ENCODE measurements at regions not wholly inside any gene's neighbourhood (a gene's known extent, or its start where the extent isn't known, plus 50 kb on each side); places are given as distances from the start of the nearest gene placed in this dataset.

DNA sequence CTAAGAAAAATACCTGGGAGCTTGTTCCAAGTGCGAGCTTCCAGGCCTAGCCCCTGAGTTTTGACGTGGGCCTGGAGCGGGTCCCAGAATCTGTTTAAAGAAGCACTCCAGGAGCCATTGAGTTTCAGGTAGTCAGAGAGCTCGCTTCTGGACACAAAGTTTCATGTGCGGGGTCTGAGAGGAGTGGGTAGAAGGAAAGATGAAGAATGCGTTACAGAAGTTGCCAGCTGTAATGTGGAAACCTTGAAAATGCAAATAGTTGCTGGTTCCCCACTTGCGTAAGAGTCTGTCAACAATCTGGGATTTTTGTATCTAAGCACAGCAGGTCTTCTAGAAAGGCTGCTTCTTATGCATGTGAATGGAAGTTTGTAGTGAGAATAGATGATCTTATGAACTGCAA lies 77.5 kb upstream of the CLCN4 start:
- no peak for TF ChIP-seq POLR2A (IDR thresholded peaks at IDR 0.05)
- TF ChIP-seq, protein P1, sequence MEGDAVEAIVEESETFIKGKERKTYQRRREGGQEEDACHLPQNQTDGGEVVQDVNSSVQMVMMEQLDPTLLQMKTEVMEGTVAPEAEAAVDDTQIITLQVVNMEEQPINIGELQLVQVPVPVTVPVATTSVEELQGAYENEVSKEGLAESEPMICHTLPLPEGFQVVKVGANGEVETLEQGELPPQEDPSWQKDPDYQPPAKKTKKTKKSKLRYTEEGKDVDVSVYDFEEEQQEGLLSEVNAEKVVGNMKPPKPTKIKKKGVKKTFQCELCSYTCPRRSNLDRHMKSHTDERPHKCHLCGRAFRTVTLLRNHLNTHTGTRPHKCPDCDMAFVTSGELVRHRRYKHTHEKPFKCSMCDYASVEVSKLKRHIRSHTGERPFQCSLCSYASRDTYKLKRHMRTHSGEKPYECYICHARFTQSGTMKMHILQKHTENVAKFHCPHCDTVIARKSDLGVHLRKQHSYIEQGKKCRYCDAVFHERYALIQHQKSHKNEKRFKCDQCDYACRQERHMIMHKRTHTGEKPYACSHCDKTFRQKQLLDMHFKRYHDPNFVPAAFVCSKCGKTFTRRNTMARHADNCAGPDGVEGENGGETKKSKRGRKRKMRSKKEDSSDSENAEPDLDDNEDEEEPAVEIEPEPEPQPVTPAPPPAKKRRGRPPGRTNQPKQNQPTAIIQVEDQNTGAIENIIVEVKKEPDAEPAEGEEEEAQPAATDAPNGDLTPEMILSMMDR (IDR thresholded peaks at IDR 0.05) = no peak

Data from heart left ventricle (tissue), 13 donors.